GM18511 (cell line): ENCODE measurements at regions not wholly inside any gene's neighbourhood (a gene's known extent, or its start where the extent isn't known, plus 50 kb on each side); places are given as distances from the start of the nearest gene placed in this dataset.

Experiments
- ATAC-seq: cut with Tn5 transposase; IDR thresholded peaks from one replicate; pipeline ENCODE4 v1.9.1; 2021; ENCODE audit warnings: mild to moderate bottlenecking, moderate library complexity; ENCODE audit not compliant: unreplicated experiment

DNA sequence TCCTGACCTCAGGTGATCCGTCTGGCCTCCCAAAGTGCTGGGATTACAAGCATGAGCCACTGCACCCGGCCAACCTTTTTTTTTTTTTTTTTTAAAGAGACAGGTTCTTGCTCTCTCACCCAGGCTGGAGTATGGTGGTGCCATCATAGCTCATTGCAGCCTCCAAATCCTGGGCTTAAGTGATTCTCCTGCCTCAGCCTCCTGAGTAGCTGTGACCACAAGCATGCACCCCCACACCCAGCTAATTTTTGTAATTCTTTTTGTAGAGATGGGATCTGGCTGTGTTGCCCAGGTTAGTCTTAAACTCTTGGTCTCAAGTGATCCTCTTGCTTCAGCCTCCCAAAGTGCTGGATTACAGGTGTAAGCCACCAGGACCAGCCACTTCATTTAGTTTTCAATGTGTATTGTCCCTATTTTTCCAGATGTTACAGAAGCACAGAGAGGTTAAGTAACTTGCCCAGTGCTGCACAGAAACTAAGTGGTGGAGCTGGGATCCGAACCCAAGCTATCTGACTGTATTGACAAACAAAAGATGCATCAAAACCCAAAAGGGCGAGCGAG is 55.6 kb upstream of the GRK3 start:
- no peak for ATAC-seq

DNA sequence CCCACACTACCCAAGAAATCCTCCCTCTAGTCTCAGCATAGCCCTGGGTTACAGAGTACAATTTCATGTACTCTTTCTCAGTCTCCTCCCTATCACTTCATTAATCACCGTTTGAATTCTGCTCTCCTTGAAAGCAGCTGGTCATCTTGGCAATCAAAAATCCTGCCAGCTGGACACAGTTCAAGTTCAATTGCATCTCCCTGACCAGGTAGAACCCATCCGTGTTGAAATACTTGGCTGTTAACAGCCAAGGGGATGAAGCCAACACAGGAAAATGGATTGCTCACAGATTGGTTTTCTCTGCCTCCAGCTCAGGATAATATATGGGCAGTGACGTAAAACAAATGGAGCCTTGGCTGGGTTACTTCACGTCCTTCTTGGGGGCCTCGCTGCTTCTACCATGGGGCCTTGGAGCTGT is 55.1 kb upstream of the GRK3 start:
- no peak for ATAC-seq

DNA sequence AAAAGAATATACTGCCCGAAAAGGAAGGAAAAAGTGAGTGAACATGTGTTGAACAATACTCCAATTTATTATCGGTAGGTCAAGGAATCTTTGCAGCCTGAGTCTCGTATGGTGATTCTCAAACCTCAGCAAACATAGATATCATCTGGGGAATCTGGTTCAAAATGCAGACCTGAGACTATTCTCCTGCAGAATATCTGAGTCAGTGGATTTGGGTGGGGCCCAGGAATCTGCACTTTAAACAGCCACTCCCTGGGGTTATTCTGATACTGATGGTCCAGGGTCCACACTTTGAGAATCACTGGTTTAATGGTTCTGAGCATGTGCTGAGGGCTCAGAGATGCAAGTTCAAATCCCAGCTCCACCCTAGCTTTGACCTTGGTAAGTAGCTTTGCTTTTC is 53.6 kb upstream of the GRK3 start:
- ATAC-seq: no peak

DNA sequence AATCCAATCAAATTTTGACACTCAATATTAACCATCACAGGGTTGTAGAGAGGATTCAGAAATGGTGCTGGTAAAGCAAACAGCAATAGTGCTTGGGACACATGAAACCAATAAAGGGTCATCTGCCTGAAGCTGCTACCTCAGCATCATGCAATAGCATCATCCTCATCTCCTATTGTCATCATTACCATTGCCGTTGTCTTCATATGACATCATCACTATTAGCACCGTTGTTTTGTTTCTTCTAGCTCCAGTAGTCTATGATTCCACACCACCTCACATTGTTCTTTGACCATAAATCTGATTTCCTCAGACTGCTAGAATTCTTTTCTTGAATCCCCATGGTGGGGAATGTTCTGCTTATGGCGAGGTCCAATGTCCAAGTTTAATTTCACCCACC is 52.8 kb upstream of the GRK3 start:
- no peak for ATAC-seq

DNA sequence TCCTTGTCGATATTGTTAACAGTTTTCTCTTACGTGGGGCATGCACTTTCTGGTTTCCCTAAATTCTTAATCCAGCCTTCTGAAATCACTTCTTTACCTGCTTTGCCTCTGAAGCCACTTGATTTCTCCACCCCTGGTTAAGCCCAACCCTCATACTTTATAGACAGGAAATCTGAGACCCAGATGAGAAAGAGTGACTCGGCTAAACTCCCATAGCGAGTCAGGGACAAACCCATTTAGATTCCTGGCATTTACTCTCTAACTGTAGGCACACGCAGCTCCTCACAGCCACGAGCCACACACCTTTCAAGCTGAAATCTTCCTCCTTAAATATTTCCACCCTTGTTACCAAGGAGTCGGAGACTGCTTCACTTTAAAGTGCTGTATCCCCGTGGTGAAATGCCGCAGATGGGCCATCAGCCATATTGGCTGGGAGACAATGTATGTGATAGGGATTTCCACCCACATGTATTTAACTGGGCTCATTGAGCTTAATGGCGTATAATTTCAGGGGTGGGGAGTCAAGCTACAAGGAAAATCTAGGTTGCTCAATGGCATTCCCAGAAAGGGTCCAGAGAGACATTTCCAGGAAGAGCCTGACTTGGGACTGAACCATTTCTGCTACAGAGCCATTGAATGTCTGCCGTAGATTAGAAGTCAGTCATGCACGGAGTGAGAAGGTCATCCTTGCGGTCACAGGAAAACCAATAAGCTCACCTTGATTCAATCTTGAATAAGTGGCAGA is 49.9 kb upstream of the GRK3 start:
- ATAC-seq: no peak
